SK-N-SH (cell line): ENCODE measurements at regions not wholly inside any gene's neighbourhood (a gene's known extent, or its start where the extent isn't known, plus 50 kb on each side); places are given as distances from the start of the nearest gene placed in this dataset.

Source experiments
- CTCF ChIA-PET: fragments of 300-600, 350-600 bp; formaldehyde crosslinking; extraction: SDS; loops from one replicate; lab custom pipeline; 2021; lab: Yijun Ruan, JAX
- POLR2A ChIA-PET: fragments of 350-600 bp; sonication (Branson Sonifier 250); formaldehyde crosslinking; extraction: SDS; loops from one replicate; lab custom pipeline; 2020; ENCODE audit warnings: antibody characterized with exemption, inconsistent platforms; lab: Yijun Ruan, JAX
- DNase-seq: peaks from one replicate; pipeline ENCODE4 v3.0.0; 2012
- H2AFZ ChIP-seq: fragments of 200-600 bp; sonication (generic); 2 replicates; pipeline ENCODE4 v1.8.1; 2016; ENCODE audit warnings: antibody characterized with exemption, mild to moderate bottlenecking, low read depth
- H3F3A ChIP-seq: fragments of 200-600 bp; sonication (generic); replicated peaks from 2 replicates; pipeline ENCODE3; 2016; ENCODE audit warnings: antibody characterized with exemption, mild to moderate bottlenecking; ENCODE audit not compliant: insufficient read depth
- H3K27ac ChIP-seq, 2 experiments: fragments of 200-500 bp in 1 of 2; fragments of 200-600 bp in 1 of 2; sonication (Bioruptor generic) in 1 of 2; sonication (generic), shearing (Covaris generic) in 1 of 2; 2 replicates each; pipeline versions ENCODE4 v1.5.1 to v1.6.1; 2014 to 2016; ENCODE audit warnings: low read depth in 2 of 2, inconsistent platforms in 1 of 2, low read length in 1 of 2, mild to moderate bottlenecking in 1 of 2, mixed read lengths in 1 of 2
- H3K27me3 ChIP-seq: fragments of 200-600 bp; sonication (generic), shearing (Covaris generic); 2 replicates; pipeline ENCODE4 v1.6.1; 2016; ENCODE audit warnings: mixed run types; ENCODE audit not compliant: insufficient read depth
- H3K36me3 ChIP-seq, 2 experiments: fragments of 200-500 bp in 1 of 2; fragments of 200-600 bp in 1 of 2; sonication (Bioruptor generic) in 1 of 2; sonication (generic) in 1 of 2; replicated peaks in 1 of 2; 2 replicates each; pipeline versions ENCODE3 to v1.5.1; 2014 to 2016; ENCODE audit warnings: low read length in 1 of 2, mild to moderate bottlenecking in 1 of 2; ENCODE audit not compliant: insufficient read depth in 2 of 2, control insufficient read depth in 1 of 2
- H3K4me1 ChIP-seq, 2 experiments: fragments of 200-500 bp in 1 of 2; fragments of 200-600 bp in 1 of 2; sonication (Bioruptor generic) in 1 of 2; sonication (generic), shearing (Covaris generic) in 1 of 2; 2 replicates each; pipeline versions ENCODE4 v1.5.1 to v1.6.1; 2014 to 2016; ENCODE audit warnings: low read depth in 1 of 2, low read length in 1 of 2, mixed run types in 1 of 2; ENCODE audit not compliant: insufficient read depth in 2 of 2, control insufficient read depth in 1 of 2
- H3K4me2 ChIP-seq: fragments of 200-600 bp; sonication (generic), shearing (Covaris generic); 2 replicates; pipeline ENCODE4 v1.6.1; 2017; ENCODE audit warnings: mixed run types
- H3K4me3 ChIP-seq, 2 experiments: fragments of 200-500 bp in 1 of 2; fragments of 200-600 bp in 1 of 2; sonication (Bioruptor generic) in 1 of 2; sonication (generic), shearing (Covaris generic) in 1 of 2; 2 replicates each; pipeline versions ENCODE4 v1.5.1 to v1.8.1; 2014 to 2016; ENCODE audit warnings: low read depth in 2 of 2, inconsistent platforms in 1 of 2, low read length in 1 of 2, mild to moderate bottlenecking in 1 of 2, mixed read lengths in 1 of 2, moderate library complexity in 1 of 2
- H3K79me2 ChIP-seq: fragments of 200-600 bp; sonication (generic); 2 replicates; pipeline ENCODE4 v1.8.1; 2017; ENCODE audit warnings: mild to moderate bottlenecking; ENCODE audit not compliant: insufficient read depth
- H3K9ac ChIP-seq: fragments of 200-600 bp; sonication (generic); 2 replicates; pipeline ENCODE4 v1.6.1; 2017; ENCODE audit warnings: mixed run types
- H3K9me2 ChIP-seq: fragments of 200-600 bp; sonication (generic); 2 replicates; pipeline ENCODE4 v1.6.1; 2017; ENCODE audit warnings: mixed run types
- H3K9me3 ChIP-seq: fragments of 200-600 bp; sonication (generic); 2 replicates; pipeline ENCODE4 v1.6.1; 2017; ENCODE audit warnings: mixed run types, mild to moderate bottlenecking, moderate library complexity
- H4K20me1 ChIP-seq: fragments of 200-600 bp; sonication (generic); 2 replicates; pipeline ENCODE4 v1.6.1; 2017; ENCODE audit warnings: mild to moderate bottlenecking, mixed run types; ENCODE audit not compliant: insufficient read depth
- EP300 ChIP-seq, 2 experiments: IDR thresholded peaks; 2 replicates each; pipeline versions ENCODE4 v1.4.0 to v1.6.1; 2012; ENCODE audit warnings: borderline replicate concordance in 1 of 2, low read depth in 1 of 2, low read length in 1 of 2
- FOSL2 ChIP-seq: IDR thresholded peaks from 2 replicates; pipeline ENCODE4 v1.4.0; 2012; ENCODE audit warnings: low read depth, mild to moderate bottlenecking, moderate library complexity, borderline replicate concordance
- FOXJ3 ChIP-seq: sonication (generic); formaldehyde crosslinking; IDR thresholded peaks from 2 replicates; pipeline ENCODE4 v1.5.1; 2020; ENCODE audit warnings: mild to moderate bottlenecking, missing genetic modification reagents
- FOXM1 ChIP-seq: IDR thresholded peaks from 2 replicates; pipeline ENCODE4 v1.4.0; 2012; ENCODE audit warnings: low read depth, mild to moderate bottlenecking
- GABPA ChIP-seq: IDR thresholded peaks from 2 replicates; pipeline ENCODE4 v1.4.0; 2012; ENCODE audit warnings: low read depth, mild to moderate bottlenecking
- GATA2 ChIP-seq: sonication (generic); formaldehyde crosslinking; IDR thresholded peaks from 2 replicates; pipeline ENCODE4 v1.5.0; 2020; ENCODE audit warnings: mild to moderate bottlenecking, missing genetic modification reagents
- IRF3 ChIP-seq: fragments of 150-350 bp; IDR thresholded peaks from 2 replicates; pipeline ENCODE4 v1.6.1; 2016; ENCODE audit warnings: mild to moderate bottlenecking, low read depth, low read length
- JUND ChIP-seq: IDR thresholded peaks from 2 replicates; pipeline ENCODE4 v1.4.0; 2012
- MEF2A ChIP-seq: IDR thresholded peaks from 2 replicates; pipeline ENCODE4 v1.4.0; 2012; ENCODE audit warnings: low read depth, borderline replicate concordance
- NRF1 ChIP-seq: IDR thresholded peaks from 2 replicates; pipeline ENCODE4 v1.6.1; 2012; ENCODE audit warnings: low read depth, mild to moderate bottlenecking, low read length
- PBX3 ChIP-seq: IDR thresholded peaks from 2 replicates; pipeline ENCODE4; 2012
- POLR2AphosphoS5 ChIP-seq: IDR thresholded peaks from 2 replicates; pipeline ENCODE4 v1.6.1; 2012; ENCODE audit warnings: low read depth, low read length
- RCOR1 ChIP-seq: fragments of 150-350 bp; IDR thresholded peaks from 2 replicates; pipeline ENCODE4 v1.6.1; 2017; ENCODE audit warnings: antibody characterized with exemption, low read length
- SMC3 ChIP-seq: IDR thresholded peaks from 2 replicates; pipeline ENCODE4 v1.6.1; 2012; ENCODE audit warnings: low read depth, low read length, improper control_type of control experiment
- TEAD4 ChIP-seq: IDR thresholded peaks from 2 replicates; pipeline ENCODE4 v1.4.0; 2012; ENCODE audit warnings: mild to moderate bottlenecking, borderline replicate concordance; ENCODE audit not compliant: insufficient read depth
- WGBS: methylation state at CpG from one replicate; pipeline ENCODE4 v1.1.6; 2017; ENCODE audit warnings: low lambda C conversion rate; 5-methylcytosine and 5-hydroxymethylcytosine counted together
- TF ChIP-seq, protein P1 (sequence below): IDR thresholded peaks from 2 replicates; pipeline ENCODE4 v1.4.0; 2012; ENCODE audit warnings: low read depth, borderline replicate concordance
- TF ChIP-seq, protein P2 (sequence below): IDR thresholded peaks from 2 replicates; pipeline ENCODE4 v1.6.1; 2012; ENCODE audit warnings: mild to moderate bottlenecking, low read depth, low read length, moderate library complexity
- TF ChIP-seq, protein P3 (sequence below): fragments of 200-600 bp; sonication (generic); IDR thresholded peaks from 2 replicates; pipeline ENCODE4 v1.6.1; 2017; ENCODE audit warnings: antibody characterized with exemption, mild to moderate bottlenecking, moderate library complexity

GRCh38 chr5:168012006-168012405 lies 279.4 kb upstream of the WWC1 start:
- H3K27ac ChIP-seq, result no peak overlapping the region
- H3K9ac ChIP-seq, result no peak overlapping the region
- H3K27me3 ChIP-seq, result no peaks in the 10 kb centered on the region
- DNase-seq, result no peak
- no peaks in the 10 kb centered on the region for H4K20me1 ChIP-seq
- no peak overlapping the region for H3K4me2 ChIP-seq
- H3K36me3 ChIP-seq, result no peaks in the 10 kb centered on the region
- H3K79me2 ChIP-seq, result no peaks in the 10 kb centered on the region
- H3F3A ChIP-seq, result no peaks in the 10 kb centered on the region
- H3K9me2 ChIP-seq, result no peaks in the 10 kb centered on the region
- ChIA-PET CTCF (no interaction called here), POLR2A (no interaction called here)
- H3K4me1 ChIP-seq, result no peaks in the 10 kb centered on the region; a peak in 1 of 4 replicates
- 41% methylated on average over 5 of the region's 5 CpGs for WGBS
- H2AFZ ChIP-seq, result no peak overlapping the region
- no peak overlapping the region for H3K4me3 ChIP-seq
- no peaks in the 10 kb centered on the region for H3K9me3 ChIP-seq
- TF ChIP-seq FOXM1, result no peak
- TF ChIP-seq FOXJ3, result no peak
- no peak for TF ChIP-seq NRF1
- TF ChIP-seq, protein P1, sequence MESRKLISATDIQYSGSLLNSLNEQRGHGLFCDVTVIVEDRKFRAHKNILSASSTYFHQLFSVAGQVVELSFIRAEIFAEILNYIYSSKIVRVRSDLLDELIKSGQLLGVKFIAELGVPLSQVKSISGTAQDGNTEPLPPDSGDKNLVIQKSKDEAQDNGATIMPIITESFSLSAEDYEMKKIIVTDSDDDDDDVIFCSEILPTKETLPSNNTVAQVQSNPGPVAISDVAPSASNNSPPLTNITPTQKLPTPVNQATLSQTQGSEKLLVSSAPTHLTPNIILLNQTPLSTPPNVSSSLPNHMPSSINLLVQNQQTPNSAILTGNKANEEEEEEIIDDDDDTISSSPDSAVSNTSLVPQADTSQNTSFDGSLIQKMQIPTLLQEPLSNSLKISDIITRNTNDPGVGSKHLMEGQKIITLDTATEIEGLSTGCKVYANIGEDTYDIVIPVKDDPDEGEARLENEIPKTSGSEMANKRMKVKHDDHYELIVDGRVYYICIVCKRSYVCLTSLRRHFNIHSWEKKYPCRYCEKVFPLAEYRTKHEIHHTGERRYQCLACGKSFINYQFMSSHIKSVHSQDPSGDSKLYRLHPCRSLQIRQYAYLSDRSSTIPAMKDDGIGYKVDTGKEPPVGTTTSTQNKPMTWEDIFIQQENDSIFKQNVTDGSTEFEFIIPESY, result no peak

- Histone ChIP-seq H2AFZ (no peak overlapping the region), H3K27me3 (no peaks in the 10 kb centered on the region), H3K27ac (no peak overlapping the region), H3K79me2 (no peaks in the 10 kb centered on the region), H3K4me2 (no peak overlapping the region), H3K36me3 (no peaks in the 10 kb centered on the region), H4K20me1 (no peaks in the 10 kb centered on the region)
- CTCF ChIA-PET, result interaction anchor here (0.9 kb wide), 1 partner anchor 285 kb away, joined by 3 read pairs; no protein-coding TSS in a partner anchor
- TF ChIP-seq IRF3, result no peak
- TF ChIP-seq PBX3, result no peak
- TF ChIP-seq MEF2A, result no peak
- TF ChIP-seq EP300 (IDR thresholded peaks at IDR 0.05; ENCODE audit: borderline replicate concordance in 1 of 2, low read depth in 1 of 2, low read length in 1 of 2), result no peak
- TF ChIP-seq, protein P2, sequence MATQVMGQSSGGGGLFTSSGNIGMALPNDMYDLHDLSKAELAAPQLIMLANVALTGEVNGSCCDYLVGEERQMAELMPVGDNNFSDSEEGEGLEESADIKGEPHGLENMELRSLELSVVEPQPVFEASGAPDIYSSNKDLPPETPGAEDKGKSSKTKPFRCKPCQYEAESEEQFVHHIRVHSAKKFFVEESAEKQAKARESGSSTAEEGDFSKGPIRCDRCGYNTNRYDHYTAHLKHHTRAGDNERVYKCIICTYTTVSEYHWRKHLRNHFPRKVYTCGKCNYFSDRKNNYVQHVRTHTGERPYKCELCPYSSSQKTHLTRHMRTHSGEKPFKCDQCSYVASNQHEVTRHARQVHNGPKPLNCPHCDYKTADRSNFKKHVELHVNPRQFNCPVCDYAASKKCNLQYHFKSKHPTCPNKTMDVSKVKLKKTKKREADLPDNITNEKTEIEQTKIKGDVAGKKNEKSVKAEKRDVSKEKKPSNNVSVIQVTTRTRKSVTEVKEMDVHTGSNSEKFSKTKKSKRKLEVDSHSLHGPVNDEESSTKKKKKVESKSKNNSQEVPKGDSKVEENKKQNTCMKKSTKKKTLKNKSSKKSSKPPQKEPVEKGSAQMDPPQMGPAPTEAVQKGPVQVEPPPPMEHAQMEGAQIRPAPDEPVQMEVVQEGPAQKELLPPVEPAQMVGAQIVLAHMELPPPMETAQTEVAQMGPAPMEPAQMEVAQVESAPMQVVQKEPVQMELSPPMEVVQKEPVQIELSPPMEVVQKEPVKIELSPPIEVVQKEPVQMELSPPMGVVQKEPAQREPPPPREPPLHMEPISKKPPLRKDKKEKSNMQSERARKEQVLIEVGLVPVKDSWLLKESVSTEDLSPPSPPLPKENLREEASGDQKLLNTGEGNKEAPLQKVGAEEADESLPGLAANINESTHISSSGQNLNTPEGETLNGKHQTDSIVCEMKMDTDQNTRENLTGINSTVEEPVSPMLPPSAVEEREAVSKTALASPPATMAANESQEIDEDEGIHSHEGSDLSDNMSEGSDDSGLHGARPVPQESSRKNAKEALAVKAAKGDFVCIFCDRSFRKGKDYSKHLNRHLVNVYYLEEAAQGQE, result no peak
- no peak for TF ChIP-seq SMC3
- TF ChIP-seq RCOR1, result no peak
- TF ChIP-seq JUND, result no peak
- TF ChIP-seq TEAD4, result no peak
- no peak for TF ChIP-seq POLR2AphosphoS5
- no peak for TF ChIP-seq GABPA
- TF ChIP-seq FOSL2, result no peak
- no peak for TF ChIP-seq FOXM1
- TF ChIP-seq GATA2, result no peak
- TF ChIP-seq, protein P3, sequence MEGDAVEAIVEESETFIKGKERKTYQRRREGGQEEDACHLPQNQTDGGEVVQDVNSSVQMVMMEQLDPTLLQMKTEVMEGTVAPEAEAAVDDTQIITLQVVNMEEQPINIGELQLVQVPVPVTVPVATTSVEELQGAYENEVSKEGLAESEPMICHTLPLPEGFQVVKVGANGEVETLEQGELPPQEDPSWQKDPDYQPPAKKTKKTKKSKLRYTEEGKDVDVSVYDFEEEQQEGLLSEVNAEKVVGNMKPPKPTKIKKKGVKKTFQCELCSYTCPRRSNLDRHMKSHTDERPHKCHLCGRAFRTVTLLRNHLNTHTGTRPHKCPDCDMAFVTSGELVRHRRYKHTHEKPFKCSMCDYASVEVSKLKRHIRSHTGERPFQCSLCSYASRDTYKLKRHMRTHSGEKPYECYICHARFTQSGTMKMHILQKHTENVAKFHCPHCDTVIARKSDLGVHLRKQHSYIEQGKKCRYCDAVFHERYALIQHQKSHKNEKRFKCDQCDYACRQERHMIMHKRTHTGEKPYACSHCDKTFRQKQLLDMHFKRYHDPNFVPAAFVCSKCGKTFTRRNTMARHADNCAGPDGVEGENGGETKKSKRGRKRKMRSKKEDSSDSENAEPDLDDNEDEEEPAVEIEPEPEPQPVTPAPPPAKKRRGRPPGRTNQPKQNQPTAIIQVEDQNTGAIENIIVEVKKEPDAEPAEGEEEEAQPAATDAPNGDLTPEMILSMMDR, result no peak
- TF ChIP-seq NRF1, result no peak
- TF ChIP-seq, all 33 proteins: peak for 0
- no peaks in the 10 kb centered on the region for H3F3A ChIP-seq
- H3K9me3 ChIP-seq, result no peaks in the 10 kb centered on the region
- POLR2A ChIA-PET, result no interaction called here
- no peak overlapping the region for H3K9ac ChIP-seq
- DNase-seq, result no peak
- H3K4me1 ChIP-seq, result no peaks in the 10 kb centered on the region; a peak in 1 of 4 replicates
- no peak overlapping the region for H3K4me3 ChIP-seq
- no peaks in the 10 kb centered on the region for H3K9me2 ChIP-seq
- 71% methylated on average over 4 of the region's 4 CpGs for WGBS
Observed at GRCh38 chr5:168013546-168013945, 277.9 kb upstream of the WWC1 start.
